Gastroesophageal sphincter (tissue), 3 donors: ENCODE measurements at regions not wholly inside any gene's neighbourhood (a gene's known extent, or its start where the extent isn't known, plus 50 kb on each side); places are given as distances from the start of the nearest gene placed in this dataset.

Source experiments
- CTCF ChIP-seq, 4 experiments: fragments of 200-600 bp in 2 of 4; fragments of 450-650 bp in 2 of 4; sonication (generic) in 1 of 4; IDR thresholded peaks; one replicate each; pipeline ENCODE4 v1.5.1; 2017 to 2019; ENCODE audit warnings: antibody characterized with exemption in 4 of 4, mild to moderate bottlenecking in 2 of 4, moderate library complexity in 2 of 4
- EP300 ChIP-seq: sonication (generic); formaldehyde crosslinking; IDR thresholded peaks from one replicate; pipeline ENCODE4 v1.6.1; 2017; ENCODE audit warnings: antibody characterized with exemption, mild to moderate bottlenecking
- POLR2A ChIP-seq, 2 donors: fragments of 450-650 bp; IDR thresholded peaks; one replicate each; pipeline ENCODE4 v1.6.1; 2017; ENCODE audit warnings: antibody characterized with exemption in 2 of 2, mild to moderate bottlenecking in 2 of 2, moderate library complexity in 1 of 2
- POLR2AphosphoS5 ChIP-seq: sonication (generic); formaldehyde crosslinking; IDR thresholded peaks from one replicate; pipeline ENCODE4 v1.6.1; 2017; ENCODE audit warnings: antibody characterized with exemption

- TF ChIP-seq EP300: no peak
- no peak for TF ChIP-seq CTCF (IDR thresholded peaks at IDR 0.05)
- TF ChIP-seq POLR2A (IDR thresholded peaks at IDR 0.05): no peak
- TF ChIP-seq POLR2AphosphoS5: no peak
Measured at GRCh38 chr4:128388796-128389195, 101.2 kb upstream of the PGRMC2 start.
